ENCODE measurements at regions not wholly inside any gene's neighbourhood (a gene's known extent, or its start where the extent isn't known, plus 50 kb on each side); places are given as distances from the start of the nearest gene placed in this dataset.

GRCh38 chr16:85291302-85292148 lies 179.3 kb upstream of the CIBAR2 start (continued):
- TF ChIP-seq ARID3A (IDR thresholded peaks at IDR 0.05; ENCODE audit: low read depth, low read length) (0 out of 2 replicates have a peak, but pooled peaks have one; percentile 8), KDM1A (CRISPR knock-in tag; IDR thresholded peaks at IDR 0.05) (peak; percentile 98), ZNF451 (CRISPR knock-in tag; IDR thresholded peaks at IDR 0.05) (peak; percentile 99), ARHGAP35 (CRISPR knock-in tag; IDR thresholded peaks at IDR 0.05; ENCODE audit: borderline replicate concordance) (peak; percentile 96), FOXA3 (CRISPR knock-in tag; IDR thresholded peaks at IDR 0.05) (peak; percentile 97), ZNF383 (CRISPR knock-in tag; IDR thresholded peaks at IDR 0.05; ENCODE audit: borderline replicate concordance) (no peak; the same call in 1 of the 2 replicates), ZNF18 (CRISPR knock-in tag; IDR thresholded peaks at IDR 0.05; ENCODE audit: insufficient replicate concordance) (no peak), MEF2D (CRISPR knock-in tag; IDR thresholded peaks at IDR 0.05) (peak; percentile 99), ZNF263 (CRISPR knock-in tag; IDR thresholded peaks at IDR 0.05) (peak; percentile 99), FOSL2 (CRISPR knock-in tag; IDR thresholded peaks at IDR 0.05) (peak; percentile 83), NCOR1 (IDR thresholded peaks at IDR 0.05; ENCODE audit: borderline replicate concordance, low read length) (peak; percentile 100), MTA1 (CRISPR knock-in tag; IDR thresholded peaks at IDR 0.05; ENCODE audit: borderline replicate concordance) (peak; percentile 100), STAT6 (CRISPR knock-in tag; IDR thresholded peaks at IDR 0.05; ENCODE audit: borderline replicate concordance) (peak; percentile 91), REXO4 (CRISPR knock-in tag; IDR thresholded peaks at IDR 0.05; ENCODE audit: borderline replicate concordance) (peak; percentile 84; the same call in 1 of the 2 replicates), POLR2AphosphoS5 (IDR thresholded peaks at IDR 0.05; ENCODE audit: low read depth, low read length) (no peak), ZNF512B (CRISPR knock-in tag; IDR thresholded peaks at IDR 0.05; ENCODE audit: borderline replicate concordance) (peak; percentile 92), HMG20A (CRISPR knock-in tag; IDR thresholded peaks at IDR 0.05; ENCODE audit: borderline replicate concordance) (peak; percentile 99), CEBPG (CRISPR knock-in tag; IDR thresholded peaks at IDR 0.05) (peak; percentile 75), ZC3H13 (CRISPR knock-in tag; IDR thresholded peaks at IDR 0.05) (peak; percentile 92)
